ENCODE measurements at regions not wholly inside any gene's neighbourhood (a gene's known extent, or its start where the extent isn't known, plus 50 kb on each side); places are given as distances from the start of the nearest gene placed in this dataset.

GRCh38 chr9:84557751-84558150 is 111.8 kb upstream of the NTRK2 start:
- ATAC-seq (ENCODE audit: low read depth), result no peak
- intact Hi-C loops (cut with micrococcal nuclease) (no loop called here), dilution Hi-C loops (cut with HindIII; ENCODE audit: low sequenced_read_pairs, unreplicated experiment) (no loop called here), in situ Hi-C loops (cut with MboI; ENCODE audit: low sequenced_read_pairs) (no loop called here)
- Histone ChIP-seq H2AFZ (replicated peaks; ENCODE audit: low read length, poor library complexity) (no peak overlapping the region), H4K91ac (ENCODE audit: insufficient read depth, low read depth, low read length) (no peak overlapping the region), H3K4me1 (ENCODE audit: control insufficient read depth, insufficient read depth, low read length) (no peaks in the 10 kb centered on the region), H2BK15ac (ENCODE audit: low read depth, low read length) (no peak overlapping the region), H3K18ac (ENCODE audit: low read depth, low read length) (no peak overlapping the region), H4K20me1 (ENCODE audit: insufficient read depth, low read length) (no peaks in the 10 kb centered on the region), H3K4ac (ENCODE audit: low read depth, low read length) (no peak overlapping the region), H2AK9ac (replicated peaks; ENCODE audit: low read depth, low read length, poor library complexity) (no peak overlapping the region), H2AK5ac (ENCODE audit: low read depth, low read length) (no peak overlapping the region), H3K36me3 (ENCODE audit: control insufficient read depth, insufficient read depth, low read length) (no peaks in the 10 kb centered on the region), H2BK120ac (ENCODE audit: low read depth, low read length) (no peak overlapping the region), H3K56ac (ENCODE audit: extremely low read depth, insufficient read depth, low read length) (no peak overlapping the region), H3K14ac (replicated peaks; ENCODE audit: low read depth, low read length) (no peak overlapping the region), H3K79me1 (ENCODE audit: low read depth in 1 of 2, low read length in 2 of 2) (no peaks in the 10 kb centered on the region), H3K27ac (ENCODE audit: insufficient read depth, low read length) (no peak overlapping the region), H3K23ac (ENCODE audit: low read depth, low read length) (no peak overlapping the region), H2BK20ac (ENCODE audit: low read depth, low read length) (no peak overlapping the region), H3K9me1 (ENCODE audit: insufficient read depth, low read length) (no peaks in the 10 kb centered on the region), H3K4me3 (ENCODE audit: insufficient read depth, low read depth, low read length) (no peak overlapping the region), H3K27me3 (ENCODE audit: control insufficient read depth, insufficient read depth, low read length) (no peaks in the 10 kb centered on the region), H3K4me2 (ENCODE audit: low read depth, low read length) (no peak overlapping the region), H2BK5ac (ENCODE audit: low read depth, low read length, poor library complexity, severe bottlenecking) (no peak overlapping the region), H4K5ac (ENCODE audit: low read depth, low read length) (no peak overlapping the region), H4K8ac (ENCODE audit: low read depth in 2 of 2, low read length in 2 of 2) (no peak overlapping the region), H3K9ac (ENCODE audit: low read depth, low read length) (no peak overlapping the region), H3K9me3 (ENCODE audit: control insufficient read depth, insufficient read depth, low read length) (peaks cover 11% of the 10 kb centered on the region)
- POLR2A ChIA-PET (ENCODE audit: unreplicated experiment), result no interaction called here
- TF ChIP-seq FOS (IDR thresholded peaks at IDR 0.05; ENCODE audit: low read depth, low read length) (no peak), ELK1 (IDR thresholded peaks at IDR 0.05; ENCODE audit: borderline replicate concordance, low read depth, low read length) (no peak), SMC3 (IDR thresholded peaks at IDR 0.05; ENCODE audit: low read depth, low read length) (no peak), BHLHE40 (IDR thresholded peaks at IDR 0.05; ENCODE audit: low read depth, low read length) (no peak), MXI1 (IDR thresholded peaks at IDR 0.05; ENCODE audit: borderline replicate concordance, low read depth, low read length) (no peak), MAZ (IDR thresholded peaks at IDR 0.05; ENCODE audit: borderline replicate concordance, low read depth, low read length) (no peak), RAD21 (IDR thresholded peaks at IDR 0.05; ENCODE audit: low read length) (no peak), RCOR1 (IDR thresholded peaks at IDR 0.05; ENCODE audit: insufficient replicate concordance, low read length) (no peak), CTCF (conservative IDR thresholded peaks at IDR 0.05; ENCODE audit: low read depth, low read length) (no peak), RFX5 (IDR thresholded peaks at IDR 0.05; ENCODE audit: low read depth, low read length) (no peak), NFE2L2 (IDR thresholded peaks at IDR 0.05; ENCODE audit: low read depth, low read length) (no peak), CEBPB (IDR thresholded peaks at IDR 0.05; ENCODE audit: low read depth, low read length) (no peak), USF2 (IDR thresholded peaks at IDR 0.05; ENCODE audit: low read depth, low read length) (no peak), MAFK (IDR thresholded peaks at IDR 0.05; ENCODE audit: low read depth, low read length) (no peak), POLR2A (IDR thresholded peaks at IDR 0.05; ENCODE audit: low read depth, low read length) (no peak), CHD1 (IDR thresholded peaks at IDR 0.05; ENCODE audit: low read depth, low read length) (no peak)
- no TSS peak for BruUV-seq (replicated peaks)
- 20% methylated on average over 1 of the region's 4 CpGs; no CpG with 5 or more reads in 1 of the 2 experiments for WGBS, 2 experiments (ENCODE audit: extremely low coverage in 2 of 2, insufficient read length in 1 of 2)
- CTCF ChIA-PET, result no interaction called here
- DNase-seq, result no peak

Data from IMR-90 (cell line).